ENCODE measurements at regions not wholly inside any gene's neighbourhood (a gene's known extent, or its start where the extent isn't known, plus 50 kb on each side); places are given as distances from the start of the nearest gene placed in this dataset.

GRCh38 chr2:45156605-45157004 lies 147.4 kb upstream of the SIX2 start:
- Histone ChIP-seq H3K36me3 (ENCODE audit: control insufficient read depth in 1 of 2, insufficient read depth in 2 of 2, low read length in 2 of 2) (no peaks in the 10 kb centered on the region), H3K27ac (ENCODE audit: low read depth, low read length) (no peak overlapping the region), H3K4me1 (ENCODE audit: control insufficient read depth in 1 of 2, insufficient read depth in 2 of 2, low read length in 2 of 2) (no peaks in the 10 kb centered on the region), H3K27me3 (ENCODE audit: control insufficient read depth in 1 of 2, insufficient read depth in 2 of 2, low read length in 2 of 2) (no peaks in the 10 kb centered on the region), H3K9ac (ENCODE audit: low read depth in 1 of 2, low read length in 2 of 2) (no peak overlapping the region), H3K9me3 (ENCODE audit: control insufficient read depth in 1 of 2, low read length in 2 of 2) (no peaks in the 10 kb centered on the region), H3K4me3 (ENCODE audit: low read depth in 1 of 2, low read length in 2 of 2) (no peak overlapping the region)

GRCh38 chr2:45154606-45155155 lies 145.4 kb upstream of the SIX2 start:
- H3K27me3 ChIP-seq (ENCODE audit: control insufficient read depth in 1 of 2, insufficient read depth in 2 of 2, low read length in 2 of 2): no peaks in the 10 kb centered on the region
- no peaks in the 10 kb centered on the region for H3K4me1 ChIP-seq (ENCODE audit: control insufficient read depth in 1 of 2, insufficient read depth in 2 of 2, low read length in 2 of 2)

GRCh38 chr2:45154144-45154543 lies 144.9 kb upstream of the SIX2 start:
- Histone ChIP-seq H3K36me3 (ENCODE audit: control insufficient read depth in 1 of 2, insufficient read depth in 2 of 2, low read length in 2 of 2) (no peaks in the 10 kb centered on the region), H3K27me3 (ENCODE audit: control insufficient read depth in 1 of 2, insufficient read depth in 2 of 2, low read length in 2 of 2) (no peaks in the 10 kb centered on the region), H3K4me3 (ENCODE audit: low read depth in 1 of 2, low read length in 2 of 2) (no peak overlapping the region), H3K9ac (ENCODE audit: low read depth in 1 of 2, low read length in 2 of 2) (no peak overlapping the region), H3K27ac (ENCODE audit: low read depth, low read length) (no peak overlapping the region), H3K4me1 (ENCODE audit: control insufficient read depth in 1 of 2, insufficient read depth in 2 of 2, low read length in 2 of 2) (no peaks in the 10 kb centered on the region), H3K9me3 (ENCODE audit: control insufficient read depth in 1 of 2, low read length in 2 of 2) (peaks cover 6 to 7% of the 10 kb centered on the region in 2 donors)

More at GRCh38 chr2:45154606-45155155, 145.4 kb upstream of the SIX2 start:
- H3K9ac ChIP-seq (ENCODE audit: low read depth in 1 of 2, low read length in 2 of 2): no peak overlapping the region
- no peaks in the 10 kb centered on the region for H3K36me3 ChIP-seq (ENCODE audit: control insufficient read depth in 1 of 2, insufficient read depth in 2 of 2, low read length in 2 of 2)
- H3K9me3 ChIP-seq (ENCODE audit: control insufficient read depth in 1 of 2, low read length in 2 of 2): peaks cover 6 to 7% of the 10 kb centered on the region in 2 donors
- H3K27ac ChIP-seq (ENCODE audit: low read depth, low read length): no peak overlapping the region
- H3K4me3 ChIP-seq (ENCODE audit: low read depth in 1 of 2, low read length in 2 of 2): no peak overlapping the region

- Histone ChIP-seq H3K9me3 (ENCODE audit: control insufficient read depth in 1 of 2, low read length in 2 of 2) (peaks cover 6 to 7% of the 10 kb centered on the region in 2 donors), H3K36me3 (ENCODE audit: control insufficient read depth in 1 of 2, insufficient read depth in 2 of 2, low read length in 2 of 2) (no peaks in the 10 kb centered on the region), H3K27me3 (ENCODE audit: control insufficient read depth in 1 of 2, insufficient read depth in 2 of 2, low read length in 2 of 2) (no peaks in the 10 kb centered on the region), H3K4me1 (ENCODE audit: control insufficient read depth in 1 of 2, insufficient read depth in 2 of 2, low read length in 2 of 2) (no peaks in the 10 kb centered on the region), H3K27ac (ENCODE audit: low read depth, low read length) (no peak overlapping the region), H3K4me3 (ENCODE audit: low read depth in 1 of 2, low read length in 2 of 2) (no peak overlapping the region), H3K9ac (ENCODE audit: low read depth in 1 of 2, low read length in 2 of 2) (no peak overlapping the region)
These were observed 143.9 kb upstream of the SIX2 start for GRCh38 chr2:45153121-45153520.

GRCh38 chr2:45152691-45153090 lies 143.4 kb upstream of the SIX2 start:
- H3K4me1 ChIP-seq (ENCODE audit: control insufficient read depth in 1 of 2, insufficient read depth in 2 of 2, low read length in 2 of 2): no peaks in the 10 kb centered on the region
- H3K27ac ChIP-seq (ENCODE audit: low read depth, low read length): no peak overlapping the region
- H3K36me3 ChIP-seq (ENCODE audit: control insufficient read depth in 1 of 2, insufficient read depth in 2 of 2, low read length in 2 of 2): no peaks in the 10 kb centered on the region
- no peaks in the 10 kb centered on the region for H3K27me3 ChIP-seq (ENCODE audit: control insufficient read depth in 1 of 2, insufficient read depth in 2 of 2, low read length in 2 of 2)
- no peak overlapping the region for H3K4me3 ChIP-seq (ENCODE audit: low read depth in 1 of 2, low read length in 2 of 2)
- no peak overlapping the region for H3K9ac ChIP-seq (ENCODE audit: low read depth in 1 of 2, low read length in 2 of 2)
- H3K9me3 ChIP-seq (ENCODE audit: control insufficient read depth in 1 of 2, low read length in 2 of 2): peaks cover 6 to 7% of the 10 kb centered on the region in 2 donors

- no peak overlapping the region for H3K4me3 ChIP-seq (ENCODE audit: low read depth in 1 of 2, low read length in 2 of 2)
- no peaks in the 10 kb centered on the region for H3K36me3 ChIP-seq (ENCODE audit: control insufficient read depth in 1 of 2, insufficient read depth in 2 of 2, low read length in 2 of 2)
- H3K9me3 ChIP-seq (ENCODE audit: control insufficient read depth in 1 of 2, low read length in 2 of 2): no peaks in the 10 kb centered on the region
- no peak overlapping the region for H3K9ac ChIP-seq (ENCODE audit: low read depth in 1 of 2, low read length in 2 of 2)
- H3K27me3 ChIP-seq (ENCODE audit: control insufficient read depth in 1 of 2, insufficient read depth in 2 of 2, low read length in 2 of 2): peaks cover 8 to 21% of the 10 kb centered on the region in 2 donors
- no peak overlapping the region for H3K27ac ChIP-seq (ENCODE audit: low read depth, low read length)
- H3K4me1 ChIP-seq (ENCODE audit: control insufficient read depth in 1 of 2, insufficient read depth in 2 of 2, low read length in 2 of 2): no peaks in the 10 kb centered on the region
These were observed 136.0 kb upstream of the SIX2 start for GRCh38 chr2:45145073-45145899.

GRCh38 chr2:45141883-45142866 lies 132.9 kb upstream of the SIX2 start:
- Histone ChIP-seq H3K27me3 (ENCODE audit: control insufficient read depth in 1 of 2, insufficient read depth in 2 of 2, low read length in 2 of 2) (peaks cover 8 to 21% of the 10 kb centered on the region in 2 donors), H3K9me3 (ENCODE audit: control insufficient read depth in 1 of 2, low read length in 2 of 2) (no peaks in the 10 kb centered on the region), H3K27ac (ENCODE audit: low read depth, low read length) (no peak overlapping the region), H3K4me3 (ENCODE audit: low read depth in 1 of 2, low read length in 2 of 2) (no peak overlapping the region), H3K9ac (ENCODE audit: low read depth in 1 of 2, low read length in 2 of 2) (no peak overlapping the region), H3K36me3 (ENCODE audit: control insufficient read depth in 1 of 2, insufficient read depth in 2 of 2, low read length in 2 of 2) (no peaks in the 10 kb centered on the region), H3K4me1 (ENCODE audit: control insufficient read depth in 1 of 2, insufficient read depth in 2 of 2, low read length in 2 of 2) (no peaks in the 10 kb centered on the region)

- Histone ChIP-seq H3K9me3 (ENCODE audit: control insufficient read depth in 1 of 2, low read length in 2 of 2) (no peaks in the 10 kb centered on the region), H3K4me3 (ENCODE audit: low read depth in 1 of 2, low read length in 2 of 2) (no peak overlapping the region), H3K9ac (ENCODE audit: low read depth in 1 of 2, low read length in 2 of 2) (no peak overlapping the region), H3K27me3 (ENCODE audit: control insufficient read depth in 1 of 2, insufficient read depth in 2 of 2, low read length in 2 of 2) (peaks cover 8 to 21% of the 10 kb centered on the region in 2 donors), H3K4me1 (ENCODE audit: control insufficient read depth in 1 of 2, insufficient read depth in 2 of 2, low read length in 2 of 2) (no peaks in the 10 kb centered on the region), H3K27ac (ENCODE audit: low read depth, low read length) (no peak overlapping the region), H3K36me3 (ENCODE audit: control insufficient read depth in 1 of 2, insufficient read depth in 2 of 2, low read length in 2 of 2) (no peaks in the 10 kb centered on the region)
These were observed 131.4 kb upstream of the SIX2 start for GRCh38 chr2:45140675-45141074.

- Histone ChIP-seq H3K4me3 (ENCODE audit: low read depth in 1 of 2, low read length in 2 of 2) (no peak overlapping the region), H3K27me3 (ENCODE audit: control insufficient read depth in 1 of 2, insufficient read depth in 2 of 2, low read length in 2 of 2) (peaks cover 8 to 21% of the 10 kb centered on the region in 2 donors), H3K9me3 (ENCODE audit: control insufficient read depth in 1 of 2, low read length in 2 of 2) (no peaks in the 10 kb centered on the region), H3K36me3 (ENCODE audit: control insufficient read depth in 1 of 2, insufficient read depth in 2 of 2, low read length in 2 of 2) (no peaks in the 10 kb centered on the region), H3K9ac (ENCODE audit: low read depth in 1 of 2, low read length in 2 of 2) (no peak overlapping the region), H3K4me1 (ENCODE audit: control insufficient read depth in 1 of 2, insufficient read depth in 2 of 2, low read length in 2 of 2) (no peaks in the 10 kb centered on the region), H3K27ac (ENCODE audit: low read depth, low read length) (no peak overlapping the region)
These were observed 129.7 kb upstream of the SIX2 start for GRCh38 chr2:45138904-45139303.

Measured in duodenal mucosa (tissue), 2 donors.